Astrocyte (in vitro differentiated cells and primary cell): ENCODE measurements at regions not wholly inside any gene's neighbourhood (a gene's known extent, or its start where the extent isn't known, plus 50 kb on each side); places are given as distances from the start of the nearest gene placed in this dataset.

Experiments
- DNase-seq: peaks from one replicate; pipeline ENCODE4 v3.0.0-alpha.2; 2010; ENCODE audit warnings: low read depth
- FAIRE-seq: peaks from 2 replicates; lab custom pipeline; 2011; peaks lifted over from hg19 to GRCh38; lab: Jason Lieb, UNC
- H2AFZ ChIP-seq: 2 replicates; pipeline ENCODE4 v1.6.0; 2012; ENCODE audit warnings: low read depth, low read length, inconsistent platforms
- H3K27ac ChIP-seq: 2 replicates; pipeline ENCODE4 v1.5.1; 2011; ENCODE audit warnings: low read depth, low read length, inconsistent platforms
- H3K27me3 ChIP-seq: 2 replicates; pipeline ENCODE4 v1.6.0; 2011; ENCODE audit warnings: low read length, inconsistent platforms; ENCODE audit not compliant: insufficient read depth
- H3K36me3 ChIP-seq: 2 replicates; pipeline ENCODE4 v1.5.1; 2011; ENCODE audit warnings: low read length, inconsistent platforms; ENCODE audit not compliant: insufficient read depth
- H3K4me1 ChIP-seq: 2 replicates; pipeline ENCODE4 v1.5.1; 2011; ENCODE audit warnings: low read length, inconsistent platforms; ENCODE audit not compliant: insufficient read depth
- H3K4me2 ChIP-seq: 2 replicates; pipeline ENCODE4 v1.6.0; 2012; ENCODE audit warnings: low read length, inconsistent platforms
- H3K4me3 ChIP-seq: 2 replicates; pipeline ENCODE4 v1.5.1; 2011; ENCODE audit warnings: low read depth, mild to moderate bottlenecking, low read length, inconsistent platforms; ENCODE audit not compliant: insufficient read depth
- H3K79me2 ChIP-seq: 2 replicates; pipeline ENCODE4 v1.6.0; 2012; ENCODE audit warnings: mild to moderate bottlenecking, low read length, inconsistent platforms; ENCODE audit not compliant: insufficient read depth
- H3K9ac ChIP-seq: 2 replicates; pipeline ENCODE4 v1.6.0; 2012; ENCODE audit warnings: mild to moderate bottlenecking, low read length, inconsistent platforms
- H3K9me3 ChIP-seq: 2 replicates; pipeline ENCODE4 v1.5.1; 2012; ENCODE audit warnings: low read depth, mild to moderate bottlenecking, low read length, inconsistent platforms; ENCODE audit not compliant: insufficient read depth
- H4K20me1 ChIP-seq: 2 replicates; pipeline ENCODE4 v1.6.0; 2012; ENCODE audit warnings: low read length, inconsistent platforms; ENCODE audit not compliant: insufficient read depth
- H3K27ac Mint-ChIP-seq: one replicate; pipeline ENCODE4 v1.8.0; 2021; ENCODE audit warnings: mild to moderate bottlenecking, mixed read lengths; ENCODE audit not compliant: unreplicated experiment
- H3K27me3 Mint-ChIP-seq: one replicate; pipeline ENCODE4 v1.8.0; 2021; ENCODE audit warnings: low read depth, mixed read lengths; ENCODE audit not compliant: unreplicated experiment
- H3K36me3 Mint-ChIP-seq: one replicate; pipeline ENCODE4 v1.8.0; 2021; ENCODE audit warnings: low read depth, mixed read lengths; ENCODE audit not compliant: unreplicated experiment
- H3K4me1 Mint-ChIP-seq: one replicate; pipeline ENCODE4 v1.8.0; 2021; ENCODE audit warnings: low read depth, mixed read lengths; ENCODE audit not compliant: unreplicated experiment
- H3K4me3 Mint-ChIP-seq: one replicate; pipeline ENCODE4 v1.8.0; 2021; ENCODE audit warnings: mild to moderate bottlenecking, moderate library complexity, mixed read lengths; ENCODE audit not compliant: unreplicated experiment
- H3K9me3 Mint-ChIP-seq: one replicate; pipeline ENCODE4 v1.8.0; 2021; ENCODE audit warnings: mild to moderate bottlenecking, mixed read lengths; ENCODE audit not compliant: unreplicated experiment
- CTCF ChIP-seq: IDR thresholded peaks from 2 replicates; pipeline ENCODE4 v1.5.1; 2011; ENCODE audit warnings: low read depth, mild to moderate bottlenecking, inconsistent platforms, low read length, moderate library complexity; ENCODE audit not compliant: insufficient read depth
- EZH2 ChIP-seq: IDR thresholded peaks from 2 replicates; pipeline ENCODE4 v1.6.1; 2012; ENCODE audit warnings: mild to moderate bottlenecking, low read length, inconsistent platforms; ENCODE audit not compliant: insufficient read depth

DNA sequence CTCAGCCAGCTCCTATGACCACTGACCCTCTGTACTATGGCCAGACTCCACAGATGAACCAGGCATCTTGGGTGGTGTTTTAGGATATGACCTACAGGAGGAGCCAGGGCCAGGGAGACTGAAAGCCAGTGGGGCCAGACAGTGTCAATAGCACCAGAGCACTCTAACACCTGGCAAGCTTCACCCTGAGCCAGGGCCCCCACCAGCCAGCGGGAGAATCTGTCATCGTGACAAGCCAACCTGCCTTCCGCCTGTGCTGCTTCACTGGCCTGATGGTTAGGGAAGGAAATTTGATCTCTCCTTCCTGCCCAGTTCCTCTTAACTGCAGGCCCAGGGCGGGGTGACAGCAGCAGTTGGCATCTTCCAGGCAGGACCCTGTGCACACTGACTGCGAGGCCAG, 222.4 kb downstream of the UQCRFS1 start:
- no peak overlapping the region for H2AFZ ChIP-seq
- TF ChIP-seq CTCF (no peak), EZH2 (no peak)
- no peaks in the 10 kb centered on the region for H4K20me1 ChIP-seq

DNA sequence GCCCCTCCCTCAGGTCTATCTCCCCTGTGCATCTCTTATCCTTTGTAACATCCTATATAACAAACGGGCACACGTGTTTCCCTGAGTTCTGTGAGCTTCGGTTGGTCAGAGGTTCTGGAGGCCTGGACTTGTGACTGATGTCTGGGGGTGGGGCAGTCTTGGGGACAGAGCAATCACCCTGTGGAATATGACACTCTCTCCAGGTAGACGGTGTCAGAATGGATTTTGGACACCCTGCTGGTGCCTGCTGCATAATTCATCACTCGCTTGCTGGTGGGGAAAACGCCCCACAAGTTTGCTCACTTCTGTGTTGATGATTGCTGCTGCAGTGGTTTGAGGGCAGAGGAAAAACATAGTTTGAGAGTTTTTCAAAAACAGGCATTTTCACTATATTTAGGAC, 223.2 kb downstream of the UQCRFS1 start:
- no peak overlapping the region for H2AFZ ChIP-seq
- H3K9me3 ChIP-seq: no peaks in the 10 kb centered on the region
- H4K20me1 ChIP-seq: no peaks in the 10 kb centered on the region
- no peaks in the 10 kb centered on the region for H3K36me3 ChIP-seq
- TF ChIP-seq CTCF (no peak), EZH2 (no peak)
- H3K9ac ChIP-seq: no peak overlapping the region
- no peaks in the 10 kb centered on the region for H3K79me2 ChIP-seq
- Mint-ChIP-seq H3K36me3 (no peaks in the 10 kb centered on the region), H3K4me3 (no peak overlapping the region), H3K9me3 (peaks cover 11% of the 10 kb centered on the region), H3K27me3 (peaks cover 18% of the 10 kb centered on the region), H3K27ac (no peak overlapping the region), H3K4me1 (no peaks in the 10 kb centered on the region)
- H3K27ac ChIP-seq: no peak overlapping the region
- H3K4me2 ChIP-seq: no peak overlapping the region
- no peak for FAIRE-seq
- no peaks in the 10 kb centered on the region for H3K27me3 ChIP-seq
- no peak overlapping the region for H3K4me3 ChIP-seq
- no peak for DNase-seq
- no peaks in the 10 kb centered on the region for H3K4me1 ChIP-seq

More for the DNA sequence above, 222.4 kb downstream of the UQCRFS1 start:
- Histone ChIP-seq H3K4me2 (no peak overlapping the region), H3K27ac (no peak overlapping the region), H3K9ac (no peak overlapping the region), H3K4me3 (no peak overlapping the region), H3K27me3 (no peaks in the 10 kb centered on the region), H3K36me3 (no peaks in the 10 kb centered on the region), H3K4me1 (no peaks in the 10 kb centered on the region), H3K9me3 (no peaks in the 10 kb centered on the region), H3K79me2 (no peaks in the 10 kb centered on the region)
- no peaks in the 10 kb centered on the region for H3K4me1 Mint-ChIP-seq
- H3K9me3 Mint-ChIP-seq: peaks cover 11% of the 10 kb centered on the region
- no peak overlapping the region for H3K27ac Mint-ChIP-seq
- no peaks in the 10 kb centered on the region for H3K36me3 Mint-ChIP-seq
- no peak overlapping the region for H3K4me3 Mint-ChIP-seq
- H3K27me3 Mint-ChIP-seq: peaks cover 15% of the 10 kb centered on the region
- no peak for DNase-seq
- FAIRE-seq: no peak

DNA sequence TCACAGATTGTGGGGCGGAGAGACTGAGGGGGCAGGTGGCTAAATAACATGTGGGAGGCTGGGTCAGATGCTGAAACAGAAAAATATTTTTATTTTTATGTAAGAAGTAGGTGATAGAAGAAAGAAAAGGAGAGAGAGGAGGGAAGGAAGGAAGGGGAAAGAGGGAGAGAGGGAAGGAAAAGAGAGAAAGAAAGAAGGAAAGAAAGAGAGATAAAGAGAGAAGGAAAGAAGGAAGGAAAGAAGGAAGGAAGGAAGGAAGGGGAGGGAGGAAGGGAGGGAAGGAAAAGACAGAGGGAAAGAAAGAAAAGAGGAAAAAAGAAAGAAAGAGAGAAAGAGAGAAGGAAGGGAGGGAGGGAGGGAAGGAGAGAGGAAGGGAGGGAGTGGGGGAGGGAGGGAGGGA, 224.9 kb downstream of the UQCRFS1 start:
- no peak for FAIRE-seq
- H3K36me3 Mint-ChIP-seq: no peaks in the 10 kb centered on the region

More for the DNA sequence above, 224.9 kb downstream of the UQCRFS1 start:
- Histone ChIP-seq H3K4me1 (no peaks in the 10 kb centered on the region), H3K9me3 (peaks cover 5% of the 10 kb centered on the region), H3K4me2 (no peak overlapping the region), H3K79me2 (no peaks in the 10 kb centered on the region), H3K9ac (no peak overlapping the region), H3K36me3 (no peaks in the 10 kb centered on the region), H3K27me3 (no peaks in the 10 kb centered on the region), H2AFZ (no peak overlapping the region), H3K27ac (no peak overlapping the region), H4K20me1 (no peaks in the 10 kb centered on the region), H3K4me3 (no peak overlapping the region)
- DNase-seq: no peak
- Mint-ChIP-seq H3K27me3 (peaks cover 21% of the 10 kb centered on the region), H3K9me3 (no peaks in the 10 kb centered on the region), H3K4me3 (no peak overlapping the region), H3K27ac (no peak overlapping the region), H3K4me1 (no peaks in the 10 kb centered on the region)
- TF ChIP-seq CTCF: no peak
- no peak for TF ChIP-seq EZH2
